HCT116 (cell line): ENCODE measurements at regions not wholly inside any gene's neighbourhood (a gene's known extent, or its start where the extent isn't known, plus 50 kb on each side); places are given as distances from the start of the nearest gene placed in this dataset.
"Not testable (repeated sequence)": the region's sequence is repeated elsewhere in the genome, so short reads cannot be mapped to it uniquely, and the experiment has no call there.

Experiments
- ATAC-seq: fragments of 200-7000 bp; cut with Tn5 transposase; 2 replicates; pipeline ENCODE4 v1.9.1; 2020; ENCODE audit warnings: mild to moderate bottlenecking, moderate library complexity
- BruUV-seq: library from RNA; stranded (reverse); fragments of 400-500 nt; replicated peaks from 2 replicates; lab custom pipeline; 2021; lab: Mats Ljungman, UMichigan
- CTCF ChIA-PET: fragments of 300-600 bp; sonication (Branson Sonifier 250); formaldehyde crosslinking; loops from one replicate; lab custom pipeline; 2021; ENCODE audit warnings: antibody characterized with exemption; lab: Charles Lee
- POLR2A ChIA-PET: fragments of 300-600, 350-600 bp; sonication (Branson Sonifier 250); formaldehyde crosslinking; loops from one replicate; lab custom pipeline; 2021; ENCODE audit warnings: antibody characterized with exemption; lab: Charles Lee
- RAD21 ChIA-PET, 2 experiments: fragments of 300-600 bp; sonication (Branson Sonifier 250); formaldehyde crosslinking; loops; one replicate each; lab custom pipeline; 2023; ENCODE audit warnings: low total read pairs in 2 of 2; ENCODE audit not compliant: uncharacterized antibody in 2 of 2, unreplicated experiment in 2 of 2, low non-redundant PET in 1 of 2; lab: Charles Lee
- DNase-seq: peaks from one replicate; pipeline ENCODE4 v3.0.0-alpha.2; 2010; ENCODE audit warnings: low read depth, low spot score
- H2AFZ ChIP-seq: fragments of 200-600 bp; shearing (Covaris generic), sonication (generic); 2 replicates; pipeline ENCODE4 v1.6.1; 2017; ENCODE audit warnings: low read depth, mixed run types, mixed read lengths, antibody characterized with exemption, low read length; ENCODE audit not compliant: poor library complexity, severe bottlenecking
- H3K27ac ChIP-seq: 2 replicates; pipeline ENCODE4 v1.5.1; 2012; ENCODE audit warnings: low read depth, low read length
- H3K27me3 ChIP-seq: fragments of 200-600 bp; sonication (generic); 2 replicates; pipeline ENCODE4 v1.6.1; 2016; ENCODE audit warnings: mixed run types, low read length, mixed read lengths; ENCODE audit not compliant: insufficient read depth
- H3K36me3 ChIP-seq, 2 experiments: fragments of 200-500 bp in 1 of 2; fragments of 200-600 bp in 1 of 2; sonication (Bioruptor generic) in 1 of 2; sonication (generic) in 1 of 2; 2 replicates each; pipeline versions ENCODE4 v1.5.1 to v1.6.1; 2014 to 2016; ENCODE audit warnings: low read length in 2 of 2, inconsistent platforms in 1 of 2, mixed read lengths in 1 of 2, mixed run types in 1 of 2; ENCODE audit not compliant: insufficient read depth in 2 of 2, control insufficient read depth in 1 of 2
- H3K4me1 ChIP-seq, 2 experiments: fragments of 200-600 bp in 1 of 2; sonication (generic) in 1 of 2; 2 replicates each; pipeline versions ENCODE4 v1.5.1 to v1.6.1; 2012 to 2017; ENCODE audit warnings: low read length in 2 of 2, inconsistent platforms in 1 of 2, mild to moderate bottlenecking in 1 of 2, mixed read lengths in 1 of 2, mixed run types in 1 of 2, moderate library complexity in 1 of 2; ENCODE audit not compliant: insufficient read depth in 2 of 2, control insufficient read depth in 1 of 2
- H3K4me2 ChIP-seq: fragments of 200-600 bp; sonication (generic); 2 replicates; pipeline ENCODE4 v1.6.1; 2017; ENCODE audit warnings: mixed run types, low read length, mixed read lengths
- H3K4me3 ChIP-seq, 2 experiments: fragments of 200-600 bp in 1 of 2; sonication (generic) in 1 of 2; replicated peaks in 1 of 2; 2 replicates each; pipeline ENCODE4 v1.5.1; 2011 to 2016; ENCODE audit warnings: low read length in 2 of 2, control low read depth in 1 of 2, low read depth in 1 of 2, mild to moderate bottlenecking in 1 of 2, mixed read lengths in 1 of 2, mixed run types in 1 of 2
- H3K79me2 ChIP-seq: fragments of 200-600 bp; sonication (generic); 2 replicates; pipeline ENCODE4 v1.6.1; 2017; ENCODE audit warnings: mild to moderate bottlenecking, mixed run types, low read length, moderate library complexity, mixed read lengths; ENCODE audit not compliant: insufficient read depth
- H3K9ac ChIP-seq: fragments of 200-600 bp; sonication (generic); 2 replicates; pipeline ENCODE4 v1.6.1; 2016; ENCODE audit warnings: low read length, mixed read lengths
- H3K9me2 ChIP-seq: fragments of 200-600 bp; sonication (generic), shearing (Covaris generic); 2 replicates; pipeline ENCODE4 v1.6.1; 2017; ENCODE audit warnings: mixed run types, mild to moderate bottlenecking, moderate library complexity; ENCODE audit not compliant: insufficient read depth
- H3K9me3 ChIP-seq, 2 experiments: fragments of 200-500 bp in 1 of 2; fragments of 200-600 bp in 1 of 2; sonication (Bioruptor generic) in 1 of 2; sonication (generic) in 1 of 2; 2 replicates each; pipeline ENCODE4 v1.6.1; 2014 to 2017; ENCODE audit warnings: low read length in 2 of 2, mixed read lengths in 2 of 2, inconsistent platforms in 1 of 2, low read depth in 1 of 2, mild to moderate bottlenecking in 1 of 2, mixed run types in 1 of 2, moderate library complexity in 1 of 2; ENCODE audit not compliant: control insufficient read depth in 1 of 2, insufficient read depth in 1 of 2
- H4K20me1 ChIP-seq: fragments of 200-600 bp; sonication (generic), shearing (Covaris generic); 2 replicates; pipeline ENCODE4 v1.6.1; 2017; ENCODE audit warnings: mixed run types, mild to moderate bottlenecking, moderate library complexity; ENCODE audit not compliant: insufficient read depth
- CBX3 ChIP-seq: IDR thresholded peaks from 2 replicates; pipeline ENCODE4 v1.6.1; 2012; ENCODE audit warnings: low read depth
- CEBPB ChIP-seq: IDR thresholded peaks from 2 replicates; pipeline ENCODE4 v1.6.1; 2012; ENCODE audit warnings: low read depth
- CTCF ChIP-seq, 3 experiments: fragments of 200-600 bp in 1 of 3; sonication (generic) in 1 of 3; IDR thresholded peaks in 2 of 3; conservative IDR thresholded peaks in 1 of 3; 2 replicates each; pipeline ENCODE4 v1.5.1; 2012 to 2017; ENCODE audit warnings: low read depth in 2 of 3, low read length in 2 of 3, antibody characterized with exemption in 1 of 3, borderline replicate concordance in 1 of 3, control low read depth in 1 of 3, mild to moderate bottlenecking in 1 of 3, mixed read lengths in 1 of 3, mixed run types in 1 of 3, moderate library complexity in 1 of 3; ENCODE audit not compliant: insufficient read depth in 1 of 3
- EZH2 ChIP-seq: fragments of 200-600 bp; sonication (generic); IDR thresholded peaks from 2 replicates; pipeline ENCODE4 v1.6.1; 2017; ENCODE audit warnings: antibody characterized with exemption, mixed run types
- EZH2phosphoT487 ChIP-seq: fragments of 200-600 bp; IDR thresholded peaks from 2 replicates; pipeline ENCODE4 v1.6.1; 2018; ENCODE audit warnings: antibody characterized with exemption, borderline replicate concordance
- JUND ChIP-seq: IDR thresholded peaks from 2 replicates; pipeline ENCODE4 v1.6.1; 2012
- POLR2A ChIP-seq: IDR thresholded peaks from 2 replicates; pipeline ENCODE4 v1.7.0; 2011; ENCODE audit warnings: borderline replicate concordance; ENCODE audit not compliant: insufficient read depth, insufficient read length; ENCODE audit errors: extremely low read depth
- POLR2AphosphoS5 ChIP-seq: IDR thresholded peaks from 2 replicates; pipeline ENCODE4 v1.6.1; 2011; ENCODE audit warnings: mild to moderate bottlenecking, low read depth, low read length, moderate library complexity
- RAD21 ChIP-seq: IDR thresholded peaks from 2 replicates; pipeline ENCODE4 v1.6.1; 2012; ENCODE audit warnings: low read depth, mild to moderate bottlenecking
- SIN3A ChIP-seq: IDR thresholded peaks from 2 replicates; pipeline ENCODE4 v1.6.1; 2012; ENCODE audit warnings: low read depth
- SRF ChIP-seq: IDR thresholded peaks from 2 replicates; pipeline ENCODE4 v1.6.1; 2012; ENCODE audit warnings: low read depth
- TCF7L2 ChIP-seq: IDR thresholded peaks from 2 replicates; pipeline ENCODE4 v1.7.0; 2011; ENCODE audit warnings: borderline replicate concordance, inconsistent platforms; ENCODE audit not compliant: insufficient read depth, insufficient read length; ENCODE audit errors: extremely low read depth
- YY1 ChIP-seq: IDR thresholded peaks from 2 replicates; pipeline ENCODE4 v1.6.1; 2011; ENCODE audit warnings: low read length, low read depth, moderate library complexity, mild to moderate bottlenecking; ENCODE audit not compliant: insufficient replicate concordance; ENCODE audit errors: extremely low read depth
- ZNF274 ChIP-seq: fragments of 200-500 bp; sonication (Bioruptor generic); IDR thresholded peaks from 2 replicates; pipeline ENCODE4 v1.6.1; 2014; ENCODE audit warnings: mild to moderate bottlenecking, low read depth, low read length, inconsistent platforms
- intact Hi-C: fragments of 100-400 bp; cut with micrococcal nuclease; formaldehyde crosslinking; loops from 2 replicates; pipeline ENCODE4 v1.10.0; 2022
- TF ChIP-seq, protein P1 (sequence below): IDR thresholded peaks from 2 replicates; pipeline ENCODE4 v1.6.1; 2012
- TF ChIP-seq, protein P2 (sequence below): IDR thresholded peaks from 2 replicates; pipeline ENCODE4 v1.6.1; 2011; ENCODE audit warnings: mild to moderate bottlenecking, low read length, moderate library complexity; ENCODE audit not compliant: insufficient replicate concordance; ENCODE audit errors: extremely low read depth
- TF ChIP-seq, protein P3 (sequence below): IDR thresholded peaks from 2 replicates; pipeline ENCODE4 v1.6.1; 2012

DNA sequence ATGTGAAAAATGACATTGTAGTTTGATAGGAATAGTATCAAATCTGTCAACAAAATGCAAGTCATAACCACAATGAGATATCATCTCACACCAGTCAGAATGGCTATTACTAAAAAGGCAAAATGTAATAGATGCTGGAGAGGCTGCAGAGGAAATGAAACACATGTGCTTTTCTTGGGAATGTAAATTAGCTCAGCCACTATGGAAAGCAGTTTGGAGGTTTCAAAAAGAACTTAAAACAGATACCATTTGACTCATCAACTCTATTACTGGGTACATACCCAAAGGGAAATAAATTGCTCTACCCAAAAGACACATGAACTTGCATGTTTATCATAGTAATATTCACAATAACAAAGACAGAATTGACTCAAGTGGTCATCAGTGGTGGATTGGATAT is 572.6 kb downstream of the TRIB2 start:
- Histone ChIP-seq H3K79me2 (no peaks in the 10 kb centered on the region), H3K4me3 (no peak overlapping the region), H3K27me3 (no peaks in the 10 kb centered on the region), H3K4me1 (no peaks in the 10 kb centered on the region), H3K4me2 (no peak overlapping the region), H3K9ac (no peak overlapping the region), H4K20me1 (no peaks in the 10 kb centered on the region), H3K9me3 (peaks cover 10 to 21% of the 10 kb centered on the region in 2 experiments; a peak in 2 of 4 replicates), H3K27ac (no peak overlapping the region), H2AFZ (no peak overlapping the region), H3K36me3 (no peaks in the 10 kb centered on the region), H3K9me2 (no peaks in the 10 kb centered on the region)
- ATAC-seq (no peak), DNase-seq (no peak)
- no TSS peak for BruUV-seq
- TF ChIP-seq, protein P1, sequence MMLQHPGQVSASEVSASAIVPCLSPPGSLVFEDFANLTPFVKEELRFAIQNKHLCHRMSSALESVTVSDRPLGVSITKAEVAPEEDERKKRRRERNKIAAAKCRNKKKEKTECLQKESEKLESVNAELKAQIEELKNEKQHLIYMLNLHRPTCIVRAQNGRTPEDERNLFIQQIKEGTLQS = no peak
- TF ChIP-seq POLR2AphosphoS5 (no peak), YY1 (no peak), SIN3A (no peak), TCF7L2 (no peak), CEBPB (no peak), EZH2phosphoT487 (no peak), EZH2 (no peak), ZNF274 (no peak), JUND (no peak), SRF (no peak), CBX3 (no peak), CTCF (IDR thresholded peaks at IDR 0.05 in 2 of 3, conservative IDR thresholded peaks at IDR 0.05 in 1 of 3; ENCODE audit: borderline replicate concordance in 1 of 3, insufficient read depth in 1 of 3, low read depth in 2 of 3, low read length in 2 of 3) (no peak), POLR2A (no peak), RAD21 (no peak)
- TF ChIP-seq, protein P2, sequence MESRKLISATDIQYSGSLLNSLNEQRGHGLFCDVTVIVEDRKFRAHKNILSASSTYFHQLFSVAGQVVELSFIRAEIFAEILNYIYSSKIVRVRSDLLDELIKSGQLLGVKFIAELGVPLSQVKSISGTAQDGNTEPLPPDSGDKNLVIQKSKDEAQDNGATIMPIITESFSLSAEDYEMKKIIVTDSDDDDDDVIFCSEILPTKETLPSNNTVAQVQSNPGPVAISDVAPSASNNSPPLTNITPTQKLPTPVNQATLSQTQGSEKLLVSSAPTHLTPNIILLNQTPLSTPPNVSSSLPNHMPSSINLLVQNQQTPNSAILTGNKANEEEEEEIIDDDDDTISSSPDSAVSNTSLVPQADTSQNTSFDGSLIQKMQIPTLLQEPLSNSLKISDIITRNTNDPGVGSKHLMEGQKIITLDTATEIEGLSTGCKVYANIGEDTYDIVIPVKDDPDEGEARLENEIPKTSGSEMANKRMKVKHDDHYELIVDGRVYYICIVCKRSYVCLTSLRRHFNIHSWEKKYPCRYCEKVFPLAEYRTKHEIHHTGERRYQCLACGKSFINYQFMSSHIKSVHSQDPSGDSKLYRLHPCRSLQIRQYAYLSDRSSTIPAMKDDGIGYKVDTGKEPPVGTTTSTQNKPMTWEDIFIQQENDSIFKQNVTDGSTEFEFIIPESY = no peak
- TF ChIP-seq, protein P3, sequence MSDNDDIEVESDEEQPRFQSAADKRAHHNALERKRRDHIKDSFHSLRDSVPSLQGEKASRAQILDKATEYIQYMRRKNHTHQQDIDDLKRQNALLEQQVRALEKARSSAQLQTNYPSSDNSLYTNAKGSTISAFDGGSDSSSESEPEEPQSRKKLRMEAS = no peak
- CTCF ChIA-PET = no interaction called here
- intact Hi-C loops = no loop called here
- RAD21 ChIA-PET = no interaction called here
- POLR2A ChIA-PET = no interaction called here

- H3K36me3 ChIP-seq, H3K4me2 ChIP-seq, POLR2A ChIA-PET, DNase-seq, CTCF ChIA-PET, intact Hi-C loops, H3K4me3 ChIP-seq, BruUV-seq, H3K4me1 ChIP-seq, ATAC-seq, H2AFZ ChIP-seq, H3K27ac ChIP-seq, H3K9me3 ChIP-seq, H4K20me1 ChIP-seq, H3K79me2 ChIP-seq, H3K9me2 ChIP-seq, H3K9ac ChIP-seq, H3K27me3 ChIP-seq, RAD21 ChIA-PET: not testable (repeated sequence)
Measured at GRCh38 chr2:13308478-13308805, 591.7 kb downstream of the TRIB2 start.
